ENCODE measurements at regions not wholly inside any gene's neighbourhood (a gene's known extent, or its start where the extent isn't known, plus 50 kb on each side); places are given as distances from the start of the nearest gene placed in this dataset.

DNA sequence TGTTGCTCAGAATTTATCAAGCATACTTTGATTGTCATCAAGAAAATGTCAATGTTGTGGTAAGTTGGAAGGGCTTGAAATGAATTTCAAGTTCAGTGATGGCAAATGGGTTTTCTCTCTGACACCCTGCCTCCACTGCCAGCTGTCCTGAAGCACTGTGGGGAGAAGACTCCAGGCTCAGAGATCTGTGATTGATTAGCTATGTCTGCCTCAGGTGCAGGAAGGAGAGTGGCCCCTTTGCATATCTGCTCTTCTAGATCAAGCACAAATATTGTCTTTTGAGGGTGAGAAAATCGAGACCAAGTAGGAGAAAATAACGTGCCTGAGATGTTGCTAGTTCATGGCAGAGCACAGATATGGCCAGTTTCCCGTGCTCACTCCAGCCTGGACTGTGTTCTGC is 178.8 kb upstream of the GLI2 start (continued):
- TF ChIP-seq, protein P1, sequence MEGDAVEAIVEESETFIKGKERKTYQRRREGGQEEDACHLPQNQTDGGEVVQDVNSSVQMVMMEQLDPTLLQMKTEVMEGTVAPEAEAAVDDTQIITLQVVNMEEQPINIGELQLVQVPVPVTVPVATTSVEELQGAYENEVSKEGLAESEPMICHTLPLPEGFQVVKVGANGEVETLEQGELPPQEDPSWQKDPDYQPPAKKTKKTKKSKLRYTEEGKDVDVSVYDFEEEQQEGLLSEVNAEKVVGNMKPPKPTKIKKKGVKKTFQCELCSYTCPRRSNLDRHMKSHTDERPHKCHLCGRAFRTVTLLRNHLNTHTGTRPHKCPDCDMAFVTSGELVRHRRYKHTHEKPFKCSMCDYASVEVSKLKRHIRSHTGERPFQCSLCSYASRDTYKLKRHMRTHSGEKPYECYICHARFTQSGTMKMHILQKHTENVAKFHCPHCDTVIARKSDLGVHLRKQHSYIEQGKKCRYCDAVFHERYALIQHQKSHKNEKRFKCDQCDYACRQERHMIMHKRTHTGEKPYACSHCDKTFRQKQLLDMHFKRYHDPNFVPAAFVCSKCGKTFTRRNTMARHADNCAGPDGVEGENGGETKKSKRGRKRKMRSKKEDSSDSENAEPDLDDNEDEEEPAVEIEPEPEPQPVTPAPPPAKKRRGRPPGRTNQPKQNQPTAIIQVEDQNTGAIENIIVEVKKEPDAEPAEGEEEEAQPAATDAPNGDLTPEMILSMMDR (conservative IDR thresholded peaks at IDR 0.05; ENCODE audit: low read depth in 2 of 2) = no peak
- TF ChIP-seq CREB1 (CRISPR knock-in tag; IDR thresholded peaks at IDR 0.05; ENCODE audit: low read depth) = no peak

DNA sequence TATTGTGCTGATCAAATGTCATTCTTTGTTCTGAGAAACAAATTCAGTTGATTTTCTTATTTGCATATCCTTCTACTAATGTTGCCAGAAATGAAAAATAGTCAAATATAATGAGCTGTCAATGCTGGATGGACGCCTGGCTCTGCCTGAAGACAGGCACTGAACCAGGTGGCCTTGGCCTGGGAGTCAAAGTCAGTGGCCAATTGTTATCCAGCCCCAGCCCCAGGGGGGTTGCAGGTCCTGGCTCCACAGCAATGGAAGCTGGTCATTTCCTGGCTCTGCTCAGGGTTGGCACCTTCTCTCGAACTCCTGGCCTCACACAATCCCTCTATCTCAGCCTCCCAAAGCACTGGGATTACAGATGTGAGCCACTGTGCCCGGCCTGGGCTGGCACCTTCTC is 176.8 kb upstream of the GLI2 start:
- peaks cover 5% of the 10 kb centered on the region; the same call in 1 of the 2 replicates for H3K27me3 ChIP-seq (ENCODE audit: insufficient read depth)
- no peaks in the 10 kb centered on the region for H3K79me2 ChIP-seq (replicated peaks; ENCODE audit: insufficient read depth)
- no peaks in the 10 kb centered on the region for H3K9me3 Mint-ChIP-seq
- H3K4me2 ChIP-seq = no peak overlapping the region
- no peaks in the 10 kb centered on the region for H3K4me1 ChIP-seq (ENCODE audit: insufficient read depth)
- no peaks in the 10 kb centered on the region for H3F3A ChIP-seq (replicated peaks; ENCODE audit: low read depth)
- H3K4me1 Mint-ChIP-seq = peaks cover 3% of the 10 kb centered on the region; the same call in 1 of the 3 replicates
- H3K4me3 Mint-ChIP-seq = no peak overlapping the region
- no peak overlapping the region for H3K27ac ChIP-seq (ENCODE audit: low read depth)
- H3K27ac Mint-ChIP-seq = no peak overlapping the region
- no peaks in the 10 kb centered on the region for H3K9me2 ChIP-seq (ENCODE audit: insufficient read depth)
- H2AFZ ChIP-seq = no peak overlapping the region
- H3K4me3 ChIP-seq = no peak overlapping the region
- H4K20me1 ChIP-seq (replicated peaks; ENCODE audit: insufficient read depth) = no peaks in the 10 kb centered on the region
- no peaks in the 10 kb centered on the region for H3K36me3 ChIP-seq (ENCODE audit: insufficient read depth)
- H3K27me3 Mint-ChIP-seq (ENCODE audit: insufficient read depth, low read depth, poor library complexity) = peaks cover 20% of the 10 kb centered on the region
- no peak for ATAC-seq
- H3K36me3 Mint-ChIP-seq (ENCODE audit: low read depth) = no peaks in the 10 kb centered on the region
- DNase-seq (ENCODE audit: low spot score) = no peak
- TF ChIP-seq NANOG (IDR thresholded peaks at IDR 0.05; ENCODE audit: borderline replicate concordance) (no peak), EZH2phosphoT487 (IDR thresholded peaks at IDR 0.05; ENCODE audit: unreplicated experiment) (no peak), EZH2 (IDR thresholded peaks at IDR 0.05; ENCODE audit: low read depth, unreplicated experiment) (no peak), ZNF114 (CRISPR knock-in tag; IDR thresholded peaks at IDR 0.05) (no peak), POLR2AphosphoS5 (IDR thresholded peaks at IDR 0.05; ENCODE audit: low read depth) (no peak), JUNB (IDR thresholded peaks at IDR 0.05; ENCODE audit: unreplicated experiment) (no peak), STAT1 (IDR thresholded peaks at IDR 0.05; ENCODE audit: unreplicated experiment) (no peak), ZNF331 (CRISPR knock-in tag; IDR thresholded peaks at IDR 0.05; ENCODE audit: low read depth) (no peak), CREB1 (CRISPR knock-in tag; IDR thresholded peaks at IDR 0.05; ENCODE audit: low read depth) (no peak)
- TF ChIP-seq, protein P2, sequence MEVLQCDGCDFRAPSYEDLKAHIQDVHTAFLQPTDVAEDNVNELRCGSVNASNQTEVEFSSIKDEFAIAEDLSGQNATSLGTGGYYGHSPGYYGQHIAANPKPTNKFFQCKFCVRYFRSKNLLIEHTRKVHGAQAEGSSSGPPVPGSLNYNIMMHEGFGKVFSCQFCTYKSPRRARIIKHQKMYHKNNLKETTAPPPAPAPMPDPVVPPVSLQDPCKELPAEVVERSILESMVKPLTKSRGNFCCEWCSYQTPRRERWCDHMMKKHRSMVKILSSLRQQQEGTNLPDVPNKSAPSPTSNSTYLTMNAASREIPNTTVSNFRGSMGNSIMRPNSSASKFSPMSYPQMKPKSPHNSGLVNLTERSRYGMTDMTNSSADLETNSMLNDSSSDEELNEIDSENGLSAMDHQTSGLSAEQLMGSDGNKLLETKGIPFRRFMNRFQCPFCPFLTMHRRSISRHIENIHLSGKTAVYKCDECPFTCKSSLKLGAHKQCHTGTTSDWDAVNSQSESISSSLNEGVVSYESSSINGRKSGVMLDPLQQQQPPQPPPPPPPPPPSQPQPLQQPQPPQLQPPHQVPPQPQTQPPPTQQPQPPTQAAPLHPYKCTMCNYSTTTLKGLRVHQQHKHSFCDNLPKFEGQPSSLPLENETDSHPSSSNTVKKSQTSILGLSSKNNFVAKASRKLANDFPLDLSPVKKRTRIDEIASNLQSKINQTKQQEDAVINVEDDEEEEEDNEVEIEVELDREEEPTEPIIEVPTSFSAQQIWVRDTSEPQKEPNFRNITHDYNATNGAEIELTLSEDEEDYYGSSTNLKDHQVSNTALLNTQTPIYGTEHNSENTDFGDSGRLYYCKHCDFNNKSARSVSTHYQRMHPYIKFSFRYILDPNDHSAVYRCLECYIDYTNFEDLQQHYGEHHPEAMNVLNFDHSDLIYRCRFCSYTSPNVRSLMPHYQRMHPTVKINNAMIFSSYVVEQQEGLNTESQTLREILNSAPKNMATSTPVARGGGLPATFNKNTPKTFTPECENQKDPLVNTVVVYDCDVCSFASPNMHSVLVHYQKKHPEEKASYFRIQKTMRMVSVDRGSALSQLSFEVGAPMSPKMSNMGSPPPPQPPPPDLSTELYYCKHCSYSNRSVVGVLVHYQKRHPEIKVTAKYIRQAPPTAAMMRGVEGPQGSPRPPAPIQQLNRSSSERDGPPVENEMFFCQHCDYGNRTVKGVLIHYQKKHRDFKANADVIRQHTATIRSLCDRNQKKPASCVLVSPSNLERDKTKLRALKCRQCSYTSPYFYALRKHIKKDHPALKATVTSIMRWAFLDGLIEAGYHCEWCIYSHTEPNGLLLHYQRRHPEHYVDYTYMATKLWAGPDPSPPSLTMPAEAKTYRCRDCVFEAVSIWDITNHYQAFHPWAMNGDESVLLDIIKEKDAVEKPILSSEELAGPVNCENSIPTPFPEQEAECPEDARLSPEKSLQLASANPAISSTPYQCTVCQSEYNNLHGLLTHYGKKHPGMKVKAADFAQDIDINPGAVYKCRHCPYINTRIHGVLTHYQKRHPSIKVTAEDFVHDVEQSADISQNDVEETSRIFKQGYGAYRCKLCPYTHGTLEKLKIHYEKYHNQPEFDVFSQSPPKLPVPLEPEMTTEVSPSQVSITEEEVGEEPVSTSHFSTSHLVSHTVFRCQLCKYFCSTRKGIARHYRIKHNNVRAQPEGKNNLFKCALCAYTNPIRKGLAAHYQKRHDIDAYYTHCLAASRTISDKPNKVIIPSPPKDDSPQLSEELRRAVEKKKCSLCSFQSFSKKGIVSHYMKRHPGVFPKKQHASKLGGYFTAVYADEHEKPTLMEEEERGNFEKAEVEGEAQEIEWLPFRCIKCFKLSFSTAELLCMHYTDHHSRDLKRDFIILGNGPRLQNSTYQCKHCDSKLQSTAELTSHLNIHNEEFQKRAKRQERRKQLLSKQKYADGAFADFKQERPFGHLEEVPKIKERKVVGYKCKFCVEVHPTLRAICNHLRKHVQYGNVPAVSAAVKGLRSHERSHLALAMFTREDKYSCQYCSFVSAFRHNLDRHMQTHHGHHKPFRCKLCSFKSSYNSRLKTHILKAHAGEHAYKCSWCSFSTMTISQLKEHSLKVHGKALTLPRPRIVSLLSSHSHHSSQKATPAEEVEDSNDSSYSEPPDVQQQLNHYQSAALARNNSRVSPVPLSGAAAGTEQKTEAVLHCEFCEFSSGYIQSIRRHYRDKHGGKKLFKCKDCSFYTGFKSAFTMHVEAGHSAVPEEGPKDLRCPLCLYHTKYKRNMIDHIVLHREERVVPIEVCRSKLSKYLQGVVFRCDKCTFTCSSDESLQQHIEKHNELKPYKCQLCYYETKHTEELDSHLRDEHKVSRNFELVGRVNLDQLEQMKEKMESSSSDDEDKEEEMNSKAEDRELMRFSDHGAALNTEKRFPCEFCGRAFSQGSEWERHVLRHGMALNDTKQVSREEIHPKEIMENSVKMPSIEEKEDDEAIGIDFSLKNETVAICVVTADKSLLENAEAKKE (CRISPR knock-in tag; IDR thresholded peaks at IDR 0.05) = no peak
- TF ChIP-seq, protein P3, sequence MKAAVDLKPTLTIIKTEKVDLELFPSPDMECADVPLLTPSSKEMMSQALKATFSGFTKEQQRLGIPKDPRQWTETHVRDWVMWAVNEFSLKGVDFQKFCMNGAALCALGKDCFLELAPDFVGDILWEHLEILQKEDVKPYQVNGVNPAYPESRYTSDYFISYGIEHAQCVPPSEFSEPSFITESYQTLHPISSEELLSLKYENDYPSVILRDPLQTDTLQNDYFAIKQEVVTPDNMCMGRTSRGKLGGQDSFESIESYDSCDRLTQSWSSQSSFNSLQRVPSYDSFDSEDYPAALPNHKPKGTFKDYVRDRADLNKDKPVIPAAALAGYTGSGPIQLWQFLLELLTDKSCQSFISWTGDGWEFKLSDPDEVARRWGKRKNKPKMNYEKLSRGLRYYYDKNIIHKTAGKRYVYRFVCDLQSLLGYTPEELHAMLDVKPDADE (IDR thresholded peaks at IDR 0.05) = no peak
- TF ChIP-seq, protein P4, sequence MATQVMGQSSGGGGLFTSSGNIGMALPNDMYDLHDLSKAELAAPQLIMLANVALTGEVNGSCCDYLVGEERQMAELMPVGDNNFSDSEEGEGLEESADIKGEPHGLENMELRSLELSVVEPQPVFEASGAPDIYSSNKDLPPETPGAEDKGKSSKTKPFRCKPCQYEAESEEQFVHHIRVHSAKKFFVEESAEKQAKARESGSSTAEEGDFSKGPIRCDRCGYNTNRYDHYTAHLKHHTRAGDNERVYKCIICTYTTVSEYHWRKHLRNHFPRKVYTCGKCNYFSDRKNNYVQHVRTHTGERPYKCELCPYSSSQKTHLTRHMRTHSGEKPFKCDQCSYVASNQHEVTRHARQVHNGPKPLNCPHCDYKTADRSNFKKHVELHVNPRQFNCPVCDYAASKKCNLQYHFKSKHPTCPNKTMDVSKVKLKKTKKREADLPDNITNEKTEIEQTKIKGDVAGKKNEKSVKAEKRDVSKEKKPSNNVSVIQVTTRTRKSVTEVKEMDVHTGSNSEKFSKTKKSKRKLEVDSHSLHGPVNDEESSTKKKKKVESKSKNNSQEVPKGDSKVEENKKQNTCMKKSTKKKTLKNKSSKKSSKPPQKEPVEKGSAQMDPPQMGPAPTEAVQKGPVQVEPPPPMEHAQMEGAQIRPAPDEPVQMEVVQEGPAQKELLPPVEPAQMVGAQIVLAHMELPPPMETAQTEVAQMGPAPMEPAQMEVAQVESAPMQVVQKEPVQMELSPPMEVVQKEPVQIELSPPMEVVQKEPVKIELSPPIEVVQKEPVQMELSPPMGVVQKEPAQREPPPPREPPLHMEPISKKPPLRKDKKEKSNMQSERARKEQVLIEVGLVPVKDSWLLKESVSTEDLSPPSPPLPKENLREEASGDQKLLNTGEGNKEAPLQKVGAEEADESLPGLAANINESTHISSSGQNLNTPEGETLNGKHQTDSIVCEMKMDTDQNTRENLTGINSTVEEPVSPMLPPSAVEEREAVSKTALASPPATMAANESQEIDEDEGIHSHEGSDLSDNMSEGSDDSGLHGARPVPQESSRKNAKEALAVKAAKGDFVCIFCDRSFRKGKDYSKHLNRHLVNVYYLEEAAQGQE (IDR thresholded peaks at IDR 0.05; ENCODE audit: unreplicated experiment) = no peak
